Cardiac muscle cell (in vitro differentiated cells and primary cell): ENCODE measurements at regions not wholly inside any gene's neighbourhood (a gene's known extent, or its start where the extent isn't known, plus 50 kb on each side); places are given as distances from the start of the nearest gene placed in this dataset.

ENCODE experiments used
- DNase-seq, 2 donors: peaks; one replicate each; pipeline versions ENCODE4 v3.0.0 to v3.0.0-alpha.2; 2010 to 2017; ENCODE audit warnings: low read depth in 1 of 2, low spot score in 1 of 2
- H3K27ac ChIP-seq: fragments of 200-600 bp; sonication (generic); 2 replicates; pipeline ENCODE4 v1.5.1; 2016
- H3K27me3 ChIP-seq: fragments of 200-600 bp; sonication (generic); 2 replicates; pipeline ENCODE4 v1.6.0; 2016; ENCODE audit warnings: control low read depth
- H3K36me3 ChIP-seq: fragments of 200-600 bp; sonication (generic); 2 replicates; pipeline ENCODE4 v1.5.1; 2016; ENCODE audit warnings: control low read depth
- H3K4me1 ChIP-seq: fragments of 200-600 bp; sonication (generic); 2 replicates; pipeline ENCODE4 v1.8.1; 2017; ENCODE audit warnings: low read depth, mild to moderate bottlenecking, mixed run types
- H3K4me3 ChIP-seq: fragments of 200-600 bp; sonication (generic); 2 replicates; pipeline ENCODE4 v1.5.1; 2016; ENCODE audit warnings: mild to moderate bottlenecking
- H3K9me3 ChIP-seq: fragments of 200-600 bp; sonication (generic); 2 replicates; pipeline ENCODE4 v1.5.1; 2017; ENCODE audit warnings: low read depth, mild to moderate bottlenecking, control low read depth
- TF ChIP-seq, protein P1 (sequence below): IDR thresholded peaks from 2 replicates; pipeline ENCODE4 v1.5.1; 2012; ENCODE audit warnings: low read depth, mild to moderate bottlenecking, low read length

DNA sequence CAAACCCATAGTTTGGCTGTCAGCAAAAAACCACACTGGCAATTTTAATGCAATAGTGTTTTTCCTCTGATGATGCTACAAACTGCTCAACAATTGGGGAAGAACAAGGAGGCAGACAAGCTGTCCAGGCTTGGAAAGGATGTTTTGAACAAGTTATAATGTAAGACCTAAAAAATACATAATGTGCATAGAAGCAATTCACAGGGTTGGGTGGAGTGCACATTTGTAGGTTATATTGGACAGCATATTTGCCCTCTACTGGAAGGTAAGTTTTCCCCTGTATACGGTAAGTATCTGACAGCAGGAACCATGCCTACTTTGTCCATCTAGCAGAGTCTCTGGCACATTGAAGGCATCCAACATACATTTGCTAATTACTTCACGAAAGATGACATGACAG, 114.3 kb upstream of the PUM3 start:
- Histone ChIP-seq H3K36me3 (no peaks in the 10 kb centered on the region), H3K9me3 (no peaks in the 10 kb centered on the region), H3K4me3 (no peak overlapping the region), H3K27ac (no peak overlapping the region), H3K27me3 (peaks cover 12% of the 10 kb centered on the region), H3K4me1 (no peaks in the 10 kb centered on the region)
- no peak for DNase-seq
- TF ChIP-seq, protein P1, sequence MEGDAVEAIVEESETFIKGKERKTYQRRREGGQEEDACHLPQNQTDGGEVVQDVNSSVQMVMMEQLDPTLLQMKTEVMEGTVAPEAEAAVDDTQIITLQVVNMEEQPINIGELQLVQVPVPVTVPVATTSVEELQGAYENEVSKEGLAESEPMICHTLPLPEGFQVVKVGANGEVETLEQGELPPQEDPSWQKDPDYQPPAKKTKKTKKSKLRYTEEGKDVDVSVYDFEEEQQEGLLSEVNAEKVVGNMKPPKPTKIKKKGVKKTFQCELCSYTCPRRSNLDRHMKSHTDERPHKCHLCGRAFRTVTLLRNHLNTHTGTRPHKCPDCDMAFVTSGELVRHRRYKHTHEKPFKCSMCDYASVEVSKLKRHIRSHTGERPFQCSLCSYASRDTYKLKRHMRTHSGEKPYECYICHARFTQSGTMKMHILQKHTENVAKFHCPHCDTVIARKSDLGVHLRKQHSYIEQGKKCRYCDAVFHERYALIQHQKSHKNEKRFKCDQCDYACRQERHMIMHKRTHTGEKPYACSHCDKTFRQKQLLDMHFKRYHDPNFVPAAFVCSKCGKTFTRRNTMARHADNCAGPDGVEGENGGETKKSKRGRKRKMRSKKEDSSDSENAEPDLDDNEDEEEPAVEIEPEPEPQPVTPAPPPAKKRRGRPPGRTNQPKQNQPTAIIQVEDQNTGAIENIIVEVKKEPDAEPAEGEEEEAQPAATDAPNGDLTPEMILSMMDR = no peak

DNA sequence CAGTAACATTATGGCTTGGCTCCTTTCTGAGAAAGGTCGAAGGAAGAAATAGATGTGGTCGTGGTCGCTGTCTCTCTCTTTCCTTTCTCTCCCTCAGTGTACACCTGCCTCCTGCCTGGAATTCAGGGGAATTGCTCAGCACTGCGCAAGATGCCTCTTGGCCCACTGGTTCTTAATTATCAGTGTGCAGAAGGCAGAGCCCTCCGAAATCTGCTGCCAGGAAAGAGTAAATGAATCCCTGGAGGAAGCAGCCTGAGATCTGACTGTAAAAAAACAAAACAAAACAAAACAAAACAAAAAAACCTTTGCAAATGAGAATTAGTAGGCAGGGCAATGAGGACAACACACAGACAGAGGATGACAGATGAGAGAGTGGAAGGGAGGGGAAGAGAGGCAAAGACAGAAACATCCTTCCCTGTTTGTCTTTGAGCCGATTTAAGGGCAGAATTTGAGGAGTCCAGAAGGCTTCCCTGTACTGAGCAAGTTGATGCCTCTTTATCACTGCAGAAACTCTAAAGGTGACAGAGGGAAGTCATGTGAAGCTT, 113.8 kb upstream of the PUM3 start:
- Histone ChIP-seq H3K9me3 (no peaks in the 10 kb centered on the region), H3K4me3 (no peak overlapping the region)

DNA sequence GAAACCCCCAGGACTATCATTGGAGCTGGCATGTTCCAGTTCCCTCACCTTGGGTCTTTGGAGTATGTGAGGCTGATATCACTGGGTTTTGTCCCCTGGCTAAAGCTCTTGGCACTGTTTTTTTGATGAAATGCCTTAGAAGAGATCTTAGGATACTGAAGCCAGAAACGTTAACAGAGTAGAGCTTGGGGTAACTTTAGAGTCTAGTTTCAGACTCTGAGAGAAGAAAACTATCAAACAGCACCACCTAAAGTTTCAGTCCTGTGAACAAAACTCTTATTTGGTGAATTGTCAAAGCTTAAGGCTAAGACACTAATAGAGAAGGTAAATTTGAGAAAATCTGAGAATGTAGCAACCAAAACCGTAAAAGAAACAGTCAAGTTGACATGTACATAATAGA, 111.7 kb upstream of the PUM3 start:
- TF ChIP-seq, protein P1 = no peak
- no peak overlapping the region for H3K4me3 ChIP-seq
- no peaks in the 10 kb centered on the region for H3K4me1 ChIP-seq
- H3K27me3 ChIP-seq = peaks cover 14% of the 10 kb centered on the region
- no peaks in the 10 kb centered on the region for H3K9me3 ChIP-seq
- peak in 1 of 2 donors; percentile 2 for DNase-seq
- H3K36me3 ChIP-seq = no peaks in the 10 kb centered on the region
- no peak overlapping the region for H3K27ac ChIP-seq

More for the DNA sequence above, 113.8 kb upstream of the PUM3 start:
- TF ChIP-seq, protein P1 = no peak
- no peak for DNase-seq
- Histone ChIP-seq H3K27me3 (peaks cover 12% of the 10 kb centered on the region), H3K4me1 (no peaks in the 10 kb centered on the region), H3K27ac (no peak overlapping the region), H3K36me3 (no peaks in the 10 kb centered on the region)

DNA sequence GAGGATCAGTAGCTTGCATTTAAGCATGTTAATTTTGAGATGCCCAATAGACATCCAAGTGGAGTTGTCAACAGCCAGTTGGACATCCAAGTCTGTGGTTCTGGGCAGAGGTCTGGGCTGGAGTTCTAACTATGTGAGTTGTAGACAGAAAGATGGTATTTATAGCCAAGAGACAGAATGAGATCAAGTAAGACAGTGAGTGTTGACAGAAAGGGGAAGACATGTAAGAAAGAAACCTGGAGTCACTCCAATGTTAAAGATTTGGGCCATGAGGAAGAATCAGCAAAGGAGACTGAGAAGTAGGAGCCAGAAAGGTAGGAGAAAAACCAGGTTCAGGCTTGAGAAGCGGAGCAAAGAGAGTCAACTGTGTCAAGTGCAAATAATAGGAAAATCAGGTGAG, 95.5 kb upstream of the PUM3 start:
- TF ChIP-seq, protein P1 = no peak
- H3K9me3 ChIP-seq = no peaks in the 10 kb centered on the region
- H3K36me3 ChIP-seq = no peaks in the 10 kb centered on the region
- H3K27ac ChIP-seq = no peak overlapping the region
- H3K4me3 ChIP-seq = no peak overlapping the region
- H3K4me1 ChIP-seq = no peaks in the 10 kb centered on the region
- DNase-seq = no peak
- no peaks in the 10 kb centered on the region for H3K27me3 ChIP-seq

DNA sequence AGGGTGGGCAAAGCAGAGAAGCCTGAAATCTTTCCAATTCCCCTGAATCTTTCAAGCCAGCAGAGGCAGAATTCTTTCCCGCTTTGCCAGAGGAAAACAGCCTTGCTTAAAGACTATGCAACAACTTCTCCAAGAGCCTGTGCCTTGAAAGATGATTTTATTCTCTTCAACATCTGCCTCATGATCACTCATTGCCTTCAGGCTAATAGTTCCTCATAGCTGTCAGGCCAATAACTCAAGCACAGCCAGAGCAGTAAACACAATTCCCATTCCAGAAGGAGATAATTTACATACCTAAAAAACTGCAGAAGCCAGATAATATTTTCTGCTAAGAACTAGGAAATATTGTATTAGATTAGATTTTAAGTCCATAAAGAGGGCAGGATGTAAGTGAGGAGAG, 92.3 kb upstream of the PUM3 start:
- Histone ChIP-seq H3K36me3 (no peaks in the 10 kb centered on the region), H3K9me3 (no peaks in the 10 kb centered on the region), H3K4me1 (no peaks in the 10 kb centered on the region), H3K4me3 (no peak overlapping the region), H3K27me3 (no peaks in the 10 kb centered on the region), H3K27ac (no peak overlapping the region)
- TF ChIP-seq, protein P1 = no peak
- no peak for DNase-seq

DNA sequence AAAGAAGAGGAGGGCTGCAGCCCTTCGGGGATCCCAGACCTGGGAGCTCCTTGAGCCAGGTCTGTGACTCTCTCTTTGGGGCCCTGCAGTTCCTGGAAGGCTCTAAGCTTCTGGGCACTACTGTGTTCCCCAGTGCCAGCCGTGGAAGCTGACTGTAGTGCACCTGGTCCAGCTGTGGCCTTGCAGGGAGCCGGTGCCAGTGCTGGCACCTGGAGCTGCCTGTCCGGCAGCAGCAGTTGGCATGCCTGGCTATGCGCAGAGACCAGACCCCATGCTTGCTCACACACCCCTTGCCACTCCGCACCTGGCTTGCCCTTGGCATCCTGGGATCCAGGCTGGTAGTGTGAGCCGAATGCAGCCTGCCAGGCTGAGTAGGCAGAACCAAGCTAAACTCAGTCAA, 91.0 kb upstream of the PUM3 start:
- TF ChIP-seq, protein P1 = no peak
- H3K36me3 ChIP-seq = no peaks in the 10 kb centered on the region
- no peaks in the 10 kb centered on the region for H3K27me3 ChIP-seq
- no peaks in the 10 kb centered on the region for H3K9me3 ChIP-seq
- H3K4me3 ChIP-seq = no peak overlapping the region
- no peak for DNase-seq
- H3K27ac ChIP-seq = no peak overlapping the region
- H3K4me1 ChIP-seq = no peaks in the 10 kb centered on the region
